ENCODE measurements at regions not wholly inside any gene's neighbourhood (a gene's known extent, or its start where the extent isn't known, plus 50 kb on each side); places are given as distances from the start of the nearest gene placed in this dataset.
A peak's percentile ranks its signal among the peaks of the same experiment; 100 is the strongest.

GRCh38 chr10:44828508-44829142, 82.5 kb upstream of the TMEM72 start:
- no peak for DNase-seq

GRCh38 chr10:44829426-44829825, 81.7 kb upstream of the TMEM72 start:
- no peak for DNase-seq

GRCh38 chr10:44830022-44830421, 81.1 kb upstream of the TMEM72 start:
- no peak for DNase-seq

- DNase-seq = no peak
These were observed 79.6 kb upstream of the TMEM72 start for GRCh38 chr10:44831581-44831980.

- no peak for DNase-seq
These were observed 78.3 kb upstream of the TMEM72 start for GRCh38 chr10:44832595-44833390.

- no peak for DNase-seq
These were observed 77.0 kb upstream of the TMEM72 start for GRCh38 chr10:44834131-44834530.

- DNase-seq = no peak
These were observed 75.8 kb upstream of the TMEM72 start for GRCh38 chr10:44835300-44835699.

- DNase-seq = no peak
These were observed 67.7 kb upstream of the TMEM72 start for GRCh38 chr10:44843484-44843883.

- no peak for DNase-seq
These were observed 65.6 kb upstream of the TMEM72 start for GRCh38 chr10:44845361-44846175.

- DNase-seq = no peak
These were observed 64.0 kb upstream of the TMEM72 start for GRCh38 chr10:44847110-44847509.

- no peak for DNase-seq
These were observed 62.9 kb upstream of the TMEM72 start for GRCh38 chr10:44848211-44848610.

- no peak for DNase-seq
These were observed 61.2 kb upstream of the TMEM72 start for GRCh38 chr10:44849936-44850335.

- no peak for DNase-seq
These were observed 60.7 kb upstream of the TMEM72 start for GRCh38 chr10:44850356-44850934.

- DNase-seq = no peak
These were observed 59.7 kb upstream of the TMEM72 start for GRCh38 chr10:44851413-44851812.

GRCh38 chr10:44851881-44852280, 59.3 kb upstream of the TMEM72 start:
- DNase-seq = no peak

- no peak for DNase-seq
These were observed 57.9 kb upstream of the TMEM72 start for GRCh38 chr10:44853148-44853734.

- no peak for DNase-seq
These were observed 57.3 kb upstream of the TMEM72 start for GRCh38 chr10:44853796-44854195.

GRCh38 chr10:44854693-44855350, 56.3 kb upstream of the TMEM72 start:
- DNase-seq = no peak

GRCh38 chr10:44856696-44857095, 54.4 kb upstream of the TMEM72 start:
- DNase-seq = no peak

GRCh38 chr10:44857363-44858016, 53.6 kb upstream of the TMEM72 start:
- peak; percentile 52 for DNase-seq

- DNase-seq = no peak
These were observed 53.1 kb upstream of the TMEM72 start for GRCh38 chr10:44858017-44858371.

GRCh38 chr10:44858988-44859387, 52.1 kb upstream of the TMEM72 start:
- DNase-seq = no peak
